ENCODE measurements at regions not wholly inside any gene's neighbourhood (a gene's known extent, or its start where the extent isn't known, plus 50 kb on each side); places are given as distances from the start of the nearest gene placed in this dataset.

- TF ChIP-seq GATA3 (IDR thresholded peaks at IDR 0.05; ENCODE audit: low read depth, low read length) (no peak), GATA2 (IDR thresholded peaks at IDR 0.05; ENCODE audit: low read depth, low read length) (no peak)
Measured at GRCh38 chr3:24829629-24830229, 335.1 kb upstream of the THRB start.

GRCh38 chr3:24830230-24831152, 335.8 kb upstream of the THRB start:
- TF ChIP-seq GATA3 (IDR thresholded peaks at IDR 0.05; ENCODE audit: low read depth, low read length): no peak
- TF ChIP-seq GATA2 (IDR thresholded peaks at IDR 0.05; ENCODE audit: low read depth, low read length): no peak

GRCh38 chr3:24831221-24831620, 336.6 kb upstream of the THRB start:
- TF ChIP-seq GATA3 (IDR thresholded peaks at IDR 0.05; ENCODE audit: low read depth, low read length) (no peak), GATA2 (IDR thresholded peaks at IDR 0.05; ENCODE audit: low read depth, low read length) (no peak)

GRCh38 chr3:24832891-24833290, 338.2 kb upstream of the THRB start:
- TF ChIP-seq GATA3 (IDR thresholded peaks at IDR 0.05; ENCODE audit: low read depth, low read length) (no peak), GATA2 (IDR thresholded peaks at IDR 0.05; ENCODE audit: low read depth, low read length) (no peak)

- TF ChIP-seq GATA3 (IDR thresholded peaks at IDR 0.05; ENCODE audit: low read depth, low read length): no peak
Measured at GRCh38 chr3:24834442-24834841, 339.8 kb upstream of the THRB start.

- TF ChIP-seq GATA3 (IDR thresholded peaks at IDR 0.05; ENCODE audit: low read depth, low read length): no peak
- TF ChIP-seq GATA2 (IDR thresholded peaks at IDR 0.05; ENCODE audit: low read depth, low read length): no peak
Measured at GRCh38 chr3:24835510-24835909, 340.9 kb upstream of the THRB start.

- TF ChIP-seq GATA3 (IDR thresholded peaks at IDR 0.05; ENCODE audit: low read depth, low read length): no peak
- TF ChIP-seq GATA2 (IDR thresholded peaks at IDR 0.05; ENCODE audit: low read depth, low read length): no peak
Measured at GRCh38 chr3:24837601-24838000, 343.0 kb upstream of the THRB start.

GRCh38 chr3:24838533-24838932, 343.9 kb upstream of the THRB start:
- TF ChIP-seq GATA2 (IDR thresholded peaks at IDR 0.05; ENCODE audit: low read depth, low read length) (no peak), GATA3 (IDR thresholded peaks at IDR 0.05; ENCODE audit: low read depth, low read length) (no peak)

- TF ChIP-seq GATA2 (IDR thresholded peaks at IDR 0.05; ENCODE audit: low read depth, low read length) (no peak), GATA3 (IDR thresholded peaks at IDR 0.05; ENCODE audit: low read depth, low read length) (no peak)
Measured at GRCh38 chr3:24843955-24844354, 349.3 kb upstream of the THRB start.

GRCh38 chr3:24845524-24846155, 351.0 kb upstream of the THRB start:
- TF ChIP-seq GATA3 (IDR thresholded peaks at IDR 0.05; ENCODE audit: low read depth, low read length): no peak
- TF ChIP-seq GATA2 (IDR thresholded peaks at IDR 0.05; ENCODE audit: low read depth, low read length): no peak

GRCh38 chr3:24846286-24846860, 351.7 kb upstream of the THRB start:
- TF ChIP-seq GATA2 (IDR thresholded peaks at IDR 0.05; ENCODE audit: low read depth, low read length) (no peak), GATA3 (IDR thresholded peaks at IDR 0.05; ENCODE audit: low read depth, low read length) (no peak)

GRCh38 chr3:24850245-24850644, 355.6 kb upstream of the THRB start:
- TF ChIP-seq GATA2 (IDR thresholded peaks at IDR 0.05; ENCODE audit: low read depth, low read length) (no peak), GATA3 (IDR thresholded peaks at IDR 0.05; ENCODE audit: low read depth, low read length) (no peak)

- TF ChIP-seq GATA3 (IDR thresholded peaks at IDR 0.05; ENCODE audit: low read depth, low read length) (peak; percentile 77), GATA2 (IDR thresholded peaks at IDR 0.05; ENCODE audit: low read depth, low read length) (peak; percentile 85)
Measured at GRCh38 chr3:24853685-24854490, 359.2 kb upstream of the THRB start.
